A549 (cell line): ENCODE measurements at regions not wholly inside any gene's neighbourhood (a gene's known extent, or its start where the extent isn't known, plus 50 kb on each side); places are given as distances from the start of the nearest gene placed in this dataset.

Experiments used
- ATAC-seq, 2 experiments: fragments of 200-7000 bp in 1 of 2; fragments of >200 bp in 1 of 2; cut with Nextera tagmentation in 1 of 2; cut with Tn5 transposase in 1 of 2; 3 replicates each; pipeline versions ENCODE4 v1.8.0 to v1.9.1; 2018 to 2020; ENCODE audit warnings: mild to moderate bottlenecking in 1 of 2, moderate library complexity in 1 of 2
- CTCF ChIA-PET: fragments of 300-600 bp; sonication (Branson Sonifier 250); formaldehyde crosslinking; extraction: SDS; loops from one replicate; lab custom pipeline; 2021; ENCODE audit warnings: antibody characterized with exemption, inconsistent platforms; lab: Yijun Ruan, JAX
- POLR2A ChIA-PET: fragments of 350-600 bp; formaldehyde crosslinking; extraction: SDS; loops from one replicate; lab custom pipeline; 2021; ENCODE audit warnings: antibody characterized with exemption, inconsistent platforms; lab: Yijun Ruan, JAX
- DNase-seq, 2 experiments: peaks; one replicate each; pipeline versions ENCODE4 v3.0.0 to v3.0.0-alpha.2; 2011 to 2016; ENCODE audit warnings: low read depth in 1 of 2, low spot score in 1 of 2
- FAIRE-seq: peaks from 2 replicates; lab custom pipeline; 2011; peaks lifted over from hg19 to GRCh38; lab: Jason Lieb, UNC
- H3K27ac ChIP-seq, 2 experiments: fragments of >200 bp; sonication (Bioruptor Twin); formaldehyde crosslinking; 3 replicates each; pipeline ENCODE4 v1.5.1; 2016 to 2017
- H3K4me1 ChIP-seq: fragments of >200 bp; sonication (Bioruptor Twin); formaldehyde crosslinking; 3 replicates; pipeline ENCODE4 v1.6.1; 2016
- H3K4me2 ChIP-seq: fragments of >200 bp; sonication (Bioruptor Twin); formaldehyde crosslinking; 3 replicates; pipeline ENCODE4 v1.6.1; 2016
- H3K4me3 ChIP-seq: fragments of >200 bp; sonication (Bioruptor Twin); formaldehyde crosslinking; 3 replicates; pipeline ENCODE4 v1.5.1; 2016
- H3K9me3 ChIP-seq: fragments of >200 bp; sonication (Bioruptor Twin); formaldehyde crosslinking; 3 replicates; pipeline ENCODE4 v1.6.1; 2016
- BHLHE40 ChIP-seq: IDR thresholded peaks from 2 replicates; pipeline ENCODE4 v1.6.1; 2012; ENCODE audit warnings: low read depth, low read length, inconsistent platforms
- CBX8 ChIP-seq: fragments of 200-600 bp; sonication (generic); IDR thresholded peaks from 2 replicates; pipeline ENCODE4 v1.6.1; 2016
- CHD2 ChIP-seq: fragments of 150-350 bp; IDR thresholded peaks from 2 replicates; pipeline ENCODE4 v1.6.1; 2014; ENCODE audit warnings: low read length; ENCODE audit not compliant: partially characterized antibody
- CHD4 ChIP-seq: fragments of 200-600 bp; sonication (generic); IDR thresholded peaks from 2 replicates; pipeline ENCODE4 v1.6.1; 2016; ENCODE audit warnings: antibody characterized with exemption, mild to moderate bottlenecking, borderline replicate concordance
- EHF ChIP-seq: fragments of 250-450 bp; sonication (Bioruptor Pico); IDR thresholded peaks from 2 replicates; pipeline ENCODE4 v1.5.0; 2020; ENCODE audit warnings: mild to moderate bottlenecking
- EHMT2 ChIP-seq: fragments of 200-600 bp; sonication (generic); IDR thresholded peaks from 2 replicates; pipeline ENCODE4 v1.6.1; 2016; ENCODE audit warnings: antibody characterized with exemption, low read depth, mild to moderate bottlenecking, moderate library complexity
- ELK1 ChIP-seq: fragments of 150-350 bp; IDR thresholded peaks from 2 replicates; pipeline ENCODE4 v1.6.1; 2014; ENCODE audit warnings: low read depth, mild to moderate bottlenecking, low read length
- FOSB ChIP-seq: fragments of 250-450 bp; sonication (Bioruptor Pico); IDR thresholded peaks from 2 replicates; pipeline ENCODE4 v1.5.0; 2020; ENCODE audit warnings: mild to moderate bottlenecking, moderate library complexity
- HMGXB4 ChIP-seq: fragments of 250-450 bp; sonication (Bioruptor Pico); IDR thresholded peaks from 2 replicates; pipeline ENCODE4 v1.5.0; 2021; ENCODE audit warnings: mild to moderate bottlenecking, moderate library complexity, borderline replicate concordance
- HOXA7 ChIP-seq: fragments of 250-450 bp; sonication (Bioruptor Pico); IDR thresholded peaks from 2 replicates; pipeline ENCODE4 v1.5.0; 2020; ENCODE audit warnings: mild to moderate bottlenecking, moderate library complexity
- HOXB13 ChIP-seq: fragments of 250-450 bp; sonication (Bioruptor Pico); IDR thresholded peaks from 2 replicates; pipeline ENCODE4 v1.5.0; 2020; ENCODE audit warnings: low read depth, mild to moderate bottlenecking, moderate library complexity
- JUNB ChIP-seq: fragments of >200 bp; sonication (Bioruptor Twin); formaldehyde crosslinking; IDR thresholded peaks from 2 replicates; pipeline ENCODE4 v1.6.1; 2016
- MAFK ChIP-seq: fragments of 450-650 bp; IDR thresholded peaks from 2 replicates; pipeline ENCODE4 v1.6.1; 2014; ENCODE audit not compliant: partially characterized antibody
- MAX ChIP-seq: IDR thresholded peaks from 2 replicates; pipeline ENCODE4 v1.6.1; 2012
- MYC ChIP-seq: IDR thresholded peaks from 2 replicates; pipeline ENCODE4 v1.6.1; 2012; ENCODE audit warnings: mild to moderate bottlenecking, inconsistent platforms, low read length, improper control_type of control experiment, borderline replicate concordance
- NFE2L2 ChIP-seq: fragments of 150-350 bp; conservative IDR thresholded peaks from 2 replicates; pipeline ENCODE4 v1.6.1; 2014; ENCODE audit warnings: low read length
- POLR2A ChIP-seq: IDR thresholded peaks from 2 replicates; pipeline ENCODE4 v1.6.1; 2012; ENCODE audit warnings: mild to moderate bottlenecking, low read length
- RAD21 ChIP-seq, 2 experiments: fragments of >200 bp in 1 of 2; sonication (Bioruptor Twin) in 1 of 2; formaldehyde crosslinking in 1 of 2; IDR thresholded peaks in 1 of 2; conservative IDR thresholded peaks in 1 of 2; 2 replicates in 1 of 2; 3 replicates in 1 of 2; pipeline ENCODE4 v1.6.1; 2012 to 2018; ENCODE audit warnings: inconsistent platforms in 1 of 2
- RARB ChIP-seq: fragments of 250-450 bp; sonication (Bioruptor Pico); IDR thresholded peaks from 2 replicates; pipeline ENCODE4 v1.8.0; 2021; ENCODE audit warnings: mild to moderate bottlenecking, moderate library complexity
- RCOR1 ChIP-seq: fragments of 150-350 bp; IDR thresholded peaks from 2 replicates; pipeline ENCODE4 v1.6.1; 2014; ENCODE audit warnings: antibody characterized with exemption, low read length, low read depth
- RFX5 ChIP-seq: fragments of 450-650 bp; IDR thresholded peaks from 2 replicates; pipeline ENCODE4 v1.7.1; 2014; ENCODE audit warnings: antibody characterized with exemption, mild to moderate bottlenecking, moderate library complexity
- SMC3 ChIP-seq: fragments of >200 bp; sonication (Bioruptor Twin); formaldehyde crosslinking; IDR thresholded peaks from 3 replicates; pipeline ENCODE4 v1.6.1; 2018; ENCODE audit warnings: inconsistent platforms
- SREBF2 ChIP-seq: fragments of 450-650 bp; IDR thresholded peaks from 2 replicates; pipeline ENCODE4 v1.6.1; 2014; ENCODE audit warnings: mild to moderate bottlenecking, moderate library complexity
- ZFP36 ChIP-seq: fragments of 450-650 bp; IDR thresholded peaks from 2 replicates; pipeline ENCODE4 v1.6.1; 2014; ENCODE audit warnings: borderline replicate concordance; ENCODE audit not compliant: partially characterized antibody
- ZSCAN20 ChIP-seq: fragments of 250-450 bp; sonication (Bioruptor Pico); IDR thresholded peaks from 2 replicates; pipeline ENCODE4 v1.8.0; 2022; ENCODE audit warnings: mild to moderate bottlenecking, moderate library complexity
- WGBS: methylation state at CpG from one replicate; pipeline ENCODE4 v1.1.6; 2017; ENCODE audit errors: missing lambda C conversion rate; 5-methylcytosine and 5-hydroxymethylcytosine counted together
- TF ChIP-seq, protein P1 (sequence below): fragments of 450-650 bp; IDR thresholded peaks from 2 replicates; pipeline ENCODE4 v1.6.1; 2014; ENCODE audit warnings: antibody characterized with exemption
- TF ChIP-seq, protein P2 (sequence below): fragments of >200 bp; sonication (Bioruptor Twin); formaldehyde crosslinking; IDR thresholded peaks from 3 replicates; pipeline ENCODE4 v1.6.1; 2016

DNA sequence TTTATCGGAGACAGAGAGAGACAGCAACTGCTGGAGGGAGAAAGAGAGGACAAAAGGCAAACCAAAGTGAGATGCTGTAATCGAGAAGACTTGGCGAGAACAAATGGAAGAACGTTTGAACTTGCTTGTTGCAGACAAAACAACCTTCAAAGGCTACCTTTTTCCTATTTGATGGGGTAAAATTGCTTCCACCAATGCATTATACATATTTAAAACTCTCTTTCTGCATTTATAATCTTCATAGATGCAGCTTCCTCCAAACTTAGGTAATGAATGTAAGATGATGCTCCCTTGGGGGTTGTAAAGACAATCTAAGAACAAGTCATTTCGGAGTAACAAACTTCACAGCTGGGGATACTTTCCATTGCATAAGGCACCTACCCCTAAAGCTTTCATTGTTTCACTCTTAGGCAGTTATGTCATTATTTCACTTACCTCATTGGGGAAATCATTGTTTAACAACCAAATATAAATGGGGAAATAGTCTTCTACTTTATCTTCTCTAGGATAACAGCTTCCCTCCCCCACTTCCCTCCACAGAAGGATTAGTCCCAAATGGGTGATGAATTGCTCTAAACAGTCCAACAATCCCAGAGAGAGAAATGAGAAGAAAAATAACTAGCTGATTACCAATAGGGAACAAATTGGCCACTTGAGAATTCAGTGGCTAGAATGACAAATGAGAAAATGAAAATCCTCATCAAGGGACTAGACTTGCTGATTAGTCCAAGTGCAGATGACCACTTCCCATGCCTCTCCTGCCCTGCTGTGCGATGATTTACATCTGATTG, 269.8 kb upstream of the ADAMTS9 start:
- no peaks in the 10 kb centered on the region for H3K9me3 ChIP-seq
- CTCF ChIA-PET: no interaction called here
- no peak for FAIRE-seq
- 21% methylated on average over 6 of the region's 6 CpGs for WGBS
- H3K27ac ChIP-seq: no peak overlapping the region
- H3K4me3 ChIP-seq: no peak overlapping the region
- TF ChIP-seq FOSB (CRISPR knock-in tag): no peak
- TF ChIP-seq MAX: no peak
- TF ChIP-seq JUNB: no peak
- TF ChIP-seq MAFK: no peak
- TF ChIP-seq EHMT2: no peak
- TF ChIP-seq NFE2L2: no peak
- no peak for TF ChIP-seq ZSCAN20
- no peak for TF ChIP-seq ELK1
- TF ChIP-seq MYC: no peak
- no peak for TF ChIP-seq HMGXB4 (CRISPR knock-in tag)
- no peak for TF ChIP-seq RFX5
- H3K4me2 ChIP-seq: no peak overlapping the region
- no peak for DNase-seq
- ATAC-seq: no peak
- POLR2A ChIA-PET: no interaction called here
- H3K4me1 ChIP-seq: no peaks in the 10 kb centered on the region

- WGBS: 14% methylated on average over 10 of the region's 10 CpGs
- DNase-seq (no peak), FAIRE-seq (no peak), ATAC-seq (no peak)
- no peak overlapping the region for H3K4me3 ChIP-seq
- no peaks in the 10 kb centered on the region for H3K9me3 ChIP-seq
- TF ChIP-seq POLR2A: no peak
- no peak for TF ChIP-seq BHLHE40
- TF ChIP-seq JUNB: no peak
- no peak for TF ChIP-seq EHF (CRISPR knock-in tag)
- TF ChIP-seq CHD2: no peak
- TF ChIP-seq RARB (CRISPR knock-in tag): no peak
- H3K27ac ChIP-seq: no peak overlapping the region
- CTCF ChIA-PET: no interaction called here
- no peaks in the 10 kb centered on the region for H3K4me1 ChIP-seq
- POLR2A ChIA-PET: no interaction called here
- no peak overlapping the region for H3K4me2 ChIP-seq
Measured at GRCh38 chr3:64956711-64957325, 269.0 kb upstream of the ADAMTS9 start.

GRCh38 chr3:64954995-64955636, 267.3 kb upstream of the ADAMTS9 start:
- no peak overlapping the region for H3K27ac ChIP-seq
- no peak overlapping the region for H3K4me2 ChIP-seq
- H3K4me3 ChIP-seq: no peak overlapping the region
- DNase-seq (no peak), FAIRE-seq (no peak), ATAC-seq (no peak)
- POLR2A ChIA-PET: no interaction called here
- CTCF ChIA-PET: no interaction called here
- H3K4me1 ChIP-seq: no peaks in the 10 kb centered on the region
- WGBS: 0% methylated on average over 4 of the region's 4 CpGs
- no peaks in the 10 kb centered on the region for H3K9me3 ChIP-seq
- TF ChIP-seq MAFK (no peak), MAX (no peak), HOXB13 (no peak), ZSCAN20 (no peak), SMC3 (no peak), ZFP36 (no peak), NFE2L2 (no peak), RAD21 (conservative IDR thresholded peaks at IDR 0.05 in 1 of 2, IDR thresholded peaks at IDR 0.05 in 1 of 2) (no peak), RCOR1 (no peak), CHD4 (no peak), CBX8 (no peak), SREBF2 (no peak), HOXA7 (no peak)
- TF ChIP-seq, protein P1, sequence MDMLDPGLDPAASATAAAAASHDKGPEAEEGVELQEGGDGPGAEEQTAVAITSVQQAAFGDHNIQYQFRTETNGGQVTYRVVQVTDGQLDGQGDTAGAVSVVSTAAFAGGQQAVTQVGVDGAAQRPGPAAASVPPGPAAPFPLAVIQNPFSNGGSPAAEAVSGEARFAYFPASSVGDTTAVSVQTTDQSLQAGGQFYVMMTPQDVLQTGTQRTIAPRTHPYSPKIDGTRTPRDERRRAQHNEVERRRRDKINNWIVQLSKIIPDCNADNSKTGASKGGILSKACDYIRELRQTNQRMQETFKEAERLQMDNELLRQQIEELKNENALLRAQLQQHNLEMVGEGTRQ: no peak
- TF ChIP-seq, protein P2, sequence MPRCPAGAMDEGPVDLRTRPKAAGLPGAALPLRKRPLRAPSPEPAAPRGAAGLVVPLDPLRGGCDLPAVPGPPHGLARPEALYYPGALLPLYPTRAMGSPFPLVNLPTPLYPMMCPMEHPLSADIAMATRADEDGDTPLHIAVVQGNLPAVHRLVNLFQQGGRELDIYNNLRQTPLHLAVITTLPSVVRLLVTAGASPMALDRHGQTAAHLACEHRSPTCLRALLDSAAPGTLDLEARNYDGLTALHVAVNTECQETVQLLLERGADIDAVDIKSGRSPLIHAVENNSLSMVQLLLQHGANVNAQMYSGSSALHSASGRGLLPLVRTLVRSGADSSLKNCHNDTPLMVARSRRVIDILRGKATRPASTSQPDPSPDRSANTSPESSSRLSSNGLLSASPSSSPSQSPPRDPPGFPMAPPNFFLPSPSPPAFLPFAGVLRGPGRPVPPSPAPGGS: no peak
